GM12873 (cell line): ENCODE measurements at regions not wholly inside any gene's neighbourhood (a gene's known extent, or its start where the extent isn't known, plus 50 kb on each side); places are given as distances from the start of the nearest gene placed in this dataset.

Source experiments
- CTCF ChIP-seq: IDR thresholded peaks from 2 replicates; pipeline ENCODE4 v1.5.1; 2012; ENCODE audit warnings: low read depth, mild to moderate bottlenecking, moderate library complexity, low read length, control low read depth; ENCODE audit not compliant: insufficient read depth; ENCODE audit errors: missing control alignments

GRCh38 chr10:33819206-33819605 is 484.7 kb upstream of the NRP1 start:
- TF ChIP-seq CTCF, result no peak

DNA sequence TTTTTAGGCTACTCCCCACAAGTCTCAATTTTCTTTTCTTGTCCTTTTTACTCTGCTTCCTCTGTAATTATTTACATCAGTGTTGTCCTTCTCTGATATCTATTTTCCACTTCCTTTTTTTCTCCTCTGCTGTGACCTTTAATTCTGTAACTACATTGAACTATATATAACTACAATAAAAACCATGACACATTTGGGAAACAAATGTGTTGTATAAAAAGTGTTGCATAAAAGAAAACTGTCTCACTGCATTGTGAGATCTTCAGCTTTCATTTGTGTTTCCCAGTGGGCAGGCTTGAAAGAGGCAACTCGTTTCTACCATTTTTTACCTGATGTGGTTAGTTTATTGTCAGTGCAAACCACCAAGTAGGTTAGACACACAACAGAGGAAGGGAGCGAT is 483.9 kb upstream of the NRP1 start:
- TF ChIP-seq CTCF, result no peak

DNA sequence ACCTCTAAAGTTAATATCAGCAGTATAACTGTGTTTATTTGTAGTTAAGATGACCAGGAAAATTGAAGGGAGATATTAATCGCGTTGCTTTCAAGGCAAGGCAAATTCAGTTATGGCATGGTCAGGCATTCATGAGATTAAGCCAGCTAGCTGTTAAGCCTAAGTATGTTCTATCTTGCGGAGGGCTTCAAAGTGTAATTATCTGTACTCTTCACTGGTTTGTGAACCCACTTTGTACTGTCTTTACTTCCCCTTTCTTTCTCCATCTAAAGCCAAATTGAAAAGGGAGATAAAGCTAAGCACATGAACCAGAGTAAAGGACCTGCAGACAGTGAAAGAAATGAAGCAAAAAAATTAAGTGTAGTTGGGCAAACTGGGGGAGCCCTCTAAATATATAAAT is 483.1 kb upstream of the NRP1 start:
- no peak for TF ChIP-seq CTCF

- no peak for TF ChIP-seq CTCF
Observed at GRCh38 chr10:33815776-33816175, 481.3 kb upstream of the NRP1 start.

DNA sequence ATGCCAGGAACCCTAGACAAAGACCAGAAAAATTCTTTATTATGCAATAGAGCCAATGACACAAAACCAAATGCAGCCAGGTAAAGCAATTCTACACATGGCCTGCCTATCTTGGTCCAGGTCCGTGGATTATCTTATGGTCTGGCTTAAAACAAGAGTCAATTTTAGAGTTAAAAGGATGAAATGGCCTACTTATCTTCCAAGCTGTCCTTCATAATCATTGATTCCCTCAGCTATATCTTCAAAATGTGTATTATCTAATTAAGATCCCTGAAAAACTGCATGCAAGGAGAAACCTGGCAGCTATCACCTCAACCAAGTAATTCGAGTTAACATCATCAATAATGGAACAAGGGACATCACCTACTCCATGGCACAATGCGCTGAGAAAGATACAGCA is 479.4 kb upstream of the NRP1 start:
- TF ChIP-seq CTCF, result no peak

GRCh38 chr10:33813415-33813814 is 478.9 kb upstream of the NRP1 start:
- no peak for TF ChIP-seq CTCF

DNA sequence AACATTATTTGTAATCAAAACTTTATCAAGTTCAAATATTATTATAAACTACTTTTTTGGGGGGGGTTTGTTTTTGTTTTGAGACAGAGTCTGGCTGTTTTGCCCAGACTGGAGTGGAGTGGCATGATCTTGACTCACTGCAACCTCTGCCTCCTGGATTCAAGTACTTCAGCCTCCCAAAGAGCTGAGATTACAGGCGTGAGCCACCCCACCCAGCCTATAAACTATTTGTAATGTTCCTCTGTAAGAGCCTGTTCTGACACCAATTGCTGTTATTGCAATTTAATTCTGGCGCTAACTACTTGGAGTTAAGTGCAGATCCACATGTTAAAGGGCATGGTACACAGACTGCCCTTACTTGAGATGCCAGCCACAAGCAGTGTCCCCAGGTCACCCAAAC is 478.1 kb upstream of the NRP1 start:
- TF ChIP-seq CTCF, result no peak

DNA sequence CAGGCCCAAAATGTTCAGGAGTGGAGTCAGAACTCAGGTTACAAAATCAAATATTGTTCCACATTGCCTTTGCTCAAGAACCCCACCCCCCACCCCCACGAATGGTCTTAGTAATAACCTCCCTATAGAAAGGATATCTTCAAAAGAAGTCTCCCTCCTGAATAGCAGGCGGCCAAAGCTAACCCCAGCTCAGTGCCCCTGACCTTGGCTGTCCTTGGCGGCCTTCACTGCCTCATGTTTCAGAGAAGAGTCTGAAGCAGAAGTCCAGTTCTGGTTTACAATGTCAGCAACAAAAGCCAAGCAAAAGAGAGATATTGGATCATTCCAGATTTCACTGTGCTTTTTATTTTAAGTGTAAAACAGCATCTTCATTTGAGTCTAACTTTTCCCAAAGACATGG is 476.5 kb upstream of the NRP1 start:
- TF ChIP-seq CTCF, result no peak
